HG02642 (cell line): ENCODE measurements at regions not wholly inside any gene's neighbourhood (a gene's known extent, or its start where the extent isn't known, plus 50 kb on each side); places are given as distances from the start of the nearest gene placed in this dataset.

Source experiments
- ATAC-seq: cut with Tn5 transposase; IDR thresholded peaks from one replicate; pipeline ENCODE4 v1.9.1; 2021; ENCODE audit warnings: mild to moderate bottlenecking; ENCODE audit not compliant: unreplicated experiment, poor library complexity

DNA sequence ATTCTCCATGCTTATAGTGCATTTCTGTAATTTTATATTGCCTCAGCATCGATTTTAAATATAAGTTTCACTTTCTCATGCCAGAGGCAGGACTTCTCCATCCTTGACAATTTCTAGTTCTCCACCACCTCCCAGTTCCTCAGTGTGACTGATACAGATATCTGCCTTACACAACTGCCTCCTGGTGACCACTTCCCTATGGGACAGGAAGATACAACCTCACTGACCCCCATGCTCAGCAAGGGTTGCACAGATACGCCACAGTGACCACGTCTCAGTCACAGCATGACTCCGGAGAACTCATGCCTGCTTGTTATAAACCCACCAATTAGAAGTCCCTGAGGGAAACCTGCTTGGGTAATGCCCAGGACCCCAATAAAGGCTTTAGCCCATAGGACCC is 284.0 kb upstream of the MC4R start:
- no peak for ATAC-seq

DNA sequence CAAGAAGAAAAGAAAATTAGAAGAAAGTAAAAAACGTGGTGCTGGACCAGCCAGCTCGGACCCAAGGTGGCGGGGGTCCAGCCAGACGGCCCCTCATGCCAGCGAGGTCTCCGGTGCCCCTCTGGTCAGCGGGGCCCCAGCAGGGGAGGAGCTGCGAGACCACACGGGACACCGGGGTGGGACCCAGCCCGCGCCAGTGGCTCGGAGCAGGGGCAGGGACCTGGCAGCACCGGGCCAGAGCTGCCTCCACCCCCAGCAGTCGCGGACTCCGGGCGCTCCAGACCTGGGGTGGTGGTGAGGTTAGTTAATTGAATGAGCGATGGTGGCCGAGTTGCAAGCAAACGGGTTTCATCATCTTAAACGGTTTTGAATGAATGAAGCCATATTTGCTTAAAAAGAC is 289.9 kb upstream of the MC4R start:
- ATAC-seq, result no peak

DNA sequence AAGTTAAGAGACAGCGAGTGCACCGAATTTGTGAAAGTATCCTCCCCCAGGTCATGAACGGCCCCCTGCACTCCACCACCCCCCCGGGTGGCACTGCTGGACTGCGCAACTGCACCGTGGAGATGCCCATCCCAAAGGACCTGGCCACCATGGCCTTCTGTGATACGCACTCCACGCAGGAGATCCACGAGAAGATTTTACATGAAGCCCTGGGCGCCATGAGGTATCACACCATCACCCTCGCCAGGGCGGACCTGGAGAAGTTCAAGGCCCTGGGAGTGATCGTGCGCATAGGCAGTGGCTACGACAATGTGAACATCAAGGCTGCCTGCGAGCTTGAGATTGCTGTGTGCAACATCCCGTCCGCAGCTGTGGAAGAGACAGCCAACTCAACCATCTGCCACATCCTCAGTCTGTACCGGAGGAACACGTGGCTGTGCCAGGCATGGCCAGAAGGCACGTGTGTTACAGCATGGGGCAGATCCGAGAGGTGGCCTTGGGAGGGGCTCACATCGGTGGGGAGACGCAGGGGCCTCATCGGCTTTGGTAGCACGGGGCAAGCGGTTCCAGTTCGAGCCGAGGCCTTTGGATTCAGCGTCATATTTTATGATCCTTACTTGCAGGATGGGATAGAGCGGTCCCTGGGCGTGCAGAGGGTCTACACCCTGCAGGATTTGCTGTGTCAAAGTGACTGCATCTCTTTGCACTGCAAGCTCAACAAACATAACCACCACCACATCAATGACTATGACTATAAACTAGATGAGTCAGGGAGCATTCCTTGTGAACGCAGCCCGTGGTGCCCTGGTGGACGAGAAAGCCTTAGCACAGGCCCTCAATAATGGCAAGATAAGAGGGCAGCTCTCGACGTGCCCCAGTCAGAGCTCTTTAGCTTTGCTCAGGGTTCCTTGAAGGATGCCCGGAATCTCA is 290.8 kb upstream of the MC4R start:
- ATAC-seq, result no peak

DNA sequence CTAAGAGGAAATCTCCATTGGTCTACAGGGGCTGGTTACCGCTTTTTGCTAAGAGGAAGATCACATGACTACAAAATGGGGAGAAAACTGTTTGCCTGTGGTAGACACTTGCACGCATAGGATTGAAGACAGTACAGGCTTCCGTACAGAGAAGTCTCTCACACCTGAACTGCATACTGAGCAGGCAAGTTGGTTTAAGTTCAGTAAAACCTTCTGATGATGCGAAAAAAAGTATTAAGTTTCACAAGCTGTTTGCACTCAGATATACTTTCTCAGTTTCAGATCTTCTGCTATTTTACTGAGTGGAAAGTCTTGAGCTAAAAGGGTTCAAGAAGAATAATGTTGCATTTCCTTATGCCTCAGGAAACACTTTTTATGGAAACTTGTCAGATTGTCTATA is 292.2 kb upstream of the MC4R start:
- ATAC-seq, result no peak

DNA sequence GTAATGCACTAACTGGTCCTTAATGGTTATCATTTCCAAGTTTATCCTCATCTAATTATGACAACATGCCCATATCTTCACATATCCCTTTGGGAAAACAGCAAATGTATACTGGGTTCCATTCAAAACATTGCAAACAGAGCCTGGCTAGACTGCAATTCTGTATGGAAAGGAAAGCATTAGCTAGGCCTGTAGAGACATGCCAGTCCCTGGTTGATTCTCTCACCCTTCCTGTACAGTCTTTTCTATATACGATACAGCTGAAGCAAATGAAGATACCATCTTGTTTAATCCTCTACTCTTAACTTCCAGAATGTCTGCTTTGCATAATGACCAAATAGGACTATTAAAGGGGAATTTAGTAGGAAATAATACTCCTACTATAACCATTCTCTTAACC is 294.4 kb upstream of the MC4R start:
- ATAC-seq, result no peak

DNA sequence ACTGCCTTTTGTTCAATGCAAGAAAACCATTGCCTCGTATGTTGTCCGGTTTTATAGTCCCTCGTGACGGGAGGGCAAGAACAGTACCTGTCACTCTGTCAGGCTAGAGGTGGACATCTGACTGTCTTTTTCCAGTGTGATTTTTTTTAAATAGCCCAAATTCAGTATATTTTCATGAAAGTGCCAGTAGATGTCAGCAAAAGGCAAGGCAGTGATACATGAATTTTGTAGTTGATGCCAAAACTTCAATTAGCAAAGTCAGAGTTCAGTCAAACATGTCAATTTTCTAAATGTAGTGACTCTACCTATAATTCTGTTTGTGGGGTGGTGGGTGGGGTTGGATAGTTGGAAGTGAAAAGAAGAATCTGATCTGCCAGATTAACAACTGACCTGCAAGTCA is 296.0 kb upstream of the MC4R start:
- no peak for ATAC-seq

DNA sequence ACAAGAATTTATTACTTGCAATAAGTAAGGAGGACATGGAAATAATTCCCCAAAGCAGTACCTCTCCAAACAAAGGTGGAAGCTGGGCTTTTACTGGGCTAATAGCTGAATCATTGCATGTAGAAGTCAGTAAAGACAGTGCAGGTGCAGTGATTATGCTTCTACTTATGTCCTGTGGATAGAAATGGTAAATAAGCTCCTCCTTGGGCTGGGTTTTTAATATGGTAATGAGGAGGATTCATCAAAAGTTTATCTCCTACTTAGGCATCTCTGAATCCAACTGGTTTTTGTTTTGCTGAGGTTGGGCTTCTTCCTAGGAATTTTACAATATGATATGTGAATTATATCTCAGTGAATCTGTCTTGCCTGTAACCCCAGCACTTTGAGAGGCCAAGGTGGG is 297.4 kb upstream of the MC4R start:
- no peak for ATAC-seq

DNA sequence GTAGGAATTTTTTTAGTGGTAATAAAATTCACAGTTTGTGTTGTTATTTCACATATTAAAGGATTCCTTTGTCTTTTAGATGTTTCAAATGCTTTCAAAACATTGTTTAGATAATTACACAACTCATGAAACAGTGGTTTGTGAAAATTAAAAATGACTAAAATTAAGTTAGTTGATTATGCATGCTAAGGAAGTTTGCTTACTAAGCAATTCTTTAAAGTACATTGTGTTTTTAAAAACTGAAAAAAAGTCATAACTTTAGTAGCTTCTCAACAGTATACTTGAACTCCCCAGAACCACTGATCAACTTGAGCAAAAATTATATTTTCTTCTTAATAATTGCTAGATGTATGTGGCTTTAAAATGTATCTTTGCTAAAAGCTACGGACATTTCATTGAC is 298.4 kb upstream of the MC4R start:
- ATAC-seq, result no peak

DNA sequence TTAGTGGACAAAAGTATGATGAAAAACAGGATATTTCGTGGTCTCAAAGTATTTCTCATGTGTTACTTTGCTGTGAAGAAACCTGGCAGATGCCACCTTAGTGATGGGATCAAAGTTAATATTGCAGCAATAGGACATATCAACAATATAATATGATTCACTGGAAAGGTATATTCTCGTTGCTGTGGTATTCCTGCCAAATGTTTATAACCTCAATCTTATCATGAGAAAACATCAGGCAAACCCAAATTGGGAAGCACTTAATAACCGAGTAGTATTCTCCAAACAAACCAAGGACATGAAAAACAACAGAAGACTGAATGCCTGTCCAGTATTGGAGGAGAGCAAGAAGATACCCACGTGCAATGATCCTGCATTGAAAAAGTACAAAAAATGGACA is 302.6 kb upstream of the MC4R start:
- ATAC-seq, result no peak

DNA sequence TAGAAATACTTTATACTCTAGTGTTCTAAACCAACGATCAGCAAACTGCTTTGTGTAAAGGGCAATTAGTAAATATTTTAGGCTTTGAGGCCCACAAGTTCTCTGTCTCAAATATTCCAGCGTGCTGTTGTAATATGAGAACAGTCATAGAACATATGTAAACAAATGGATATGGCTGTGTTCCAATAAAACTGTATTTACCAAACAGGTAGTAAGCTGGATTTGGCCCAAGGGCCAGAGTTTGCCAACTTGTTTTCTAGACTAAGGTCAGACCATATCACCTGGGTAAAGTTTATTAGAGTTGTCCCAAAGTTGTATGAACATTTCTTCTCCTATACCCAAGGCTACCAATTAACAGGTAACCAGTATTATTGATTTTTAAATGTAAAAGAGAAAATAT is 303.2 kb upstream of the MC4R start:
- no peak for ATAC-seq

DNA sequence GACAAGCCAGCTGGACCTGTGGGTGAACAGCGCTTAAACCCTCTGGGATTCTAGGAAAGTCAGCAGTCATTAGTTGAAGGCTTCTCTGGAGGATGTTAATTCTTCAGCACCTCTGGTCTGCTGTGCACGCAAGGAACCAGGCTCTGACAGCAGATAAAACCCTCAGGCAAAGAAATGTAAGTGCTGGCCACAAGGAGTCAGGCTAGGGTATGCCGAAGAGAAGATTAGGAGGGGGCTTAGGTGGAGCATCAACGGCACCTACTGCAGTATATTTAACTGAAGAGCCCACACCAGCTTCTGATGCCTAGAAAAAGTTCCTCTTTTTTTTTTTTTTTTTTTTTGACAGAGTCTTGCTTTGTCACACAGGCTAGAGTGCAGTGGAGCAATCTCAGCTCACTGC is 304.2 kb upstream of the MC4R start:
- ATAC-seq, result no peak

DNA sequence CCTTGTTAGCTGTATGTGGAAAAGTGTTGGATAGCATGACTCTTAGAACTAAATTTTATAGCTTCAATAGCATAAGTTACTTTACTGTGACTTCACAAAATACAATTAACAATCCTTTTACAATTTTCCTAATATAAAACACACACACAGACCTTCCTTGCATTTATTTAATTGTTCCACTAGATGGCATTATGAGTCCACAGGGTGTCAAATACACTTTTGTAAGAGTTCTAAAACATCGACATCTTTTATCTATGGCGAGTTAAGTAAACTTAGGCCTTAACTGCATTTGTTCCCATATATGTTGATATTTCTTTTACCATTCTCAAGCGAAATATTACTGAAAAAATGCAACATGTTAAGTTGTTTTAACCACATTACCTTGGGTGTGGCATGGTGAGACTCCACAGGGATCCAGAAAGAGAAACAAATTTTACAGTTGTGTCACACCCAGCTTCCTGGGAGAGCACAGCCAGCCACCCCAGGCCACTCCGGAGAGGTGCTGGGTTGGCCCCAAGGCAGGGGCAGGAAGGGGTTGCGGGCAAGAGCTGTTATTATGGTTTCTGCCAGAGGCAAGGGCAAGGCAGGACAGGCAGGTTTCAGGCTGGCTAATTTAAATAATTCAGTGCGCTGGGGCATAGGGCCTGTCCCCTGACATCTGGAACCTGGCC is 312.4 kb upstream of the MC4R start:
- no peak for ATAC-seq

DNA sequence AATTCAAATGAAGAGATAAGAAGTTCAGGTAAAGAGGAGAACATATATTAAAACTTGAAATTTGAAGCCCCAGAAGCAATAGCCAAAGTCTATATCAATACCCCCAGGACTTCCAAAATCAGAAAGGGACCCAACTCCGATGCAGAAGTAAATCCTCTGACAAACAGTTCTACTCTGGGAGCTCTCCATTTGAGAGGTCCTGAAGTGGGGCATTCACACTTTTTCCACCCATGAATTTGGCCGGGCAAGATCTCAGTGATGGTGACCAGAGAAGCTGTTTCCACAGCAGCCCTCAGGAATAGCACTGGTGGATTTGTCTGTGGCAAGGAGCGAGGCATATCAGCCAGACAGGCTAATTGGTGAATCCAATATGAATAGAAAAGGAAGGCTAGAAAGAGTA is 313.6 kb upstream of the MC4R start:
- no peak for ATAC-seq

DNA sequence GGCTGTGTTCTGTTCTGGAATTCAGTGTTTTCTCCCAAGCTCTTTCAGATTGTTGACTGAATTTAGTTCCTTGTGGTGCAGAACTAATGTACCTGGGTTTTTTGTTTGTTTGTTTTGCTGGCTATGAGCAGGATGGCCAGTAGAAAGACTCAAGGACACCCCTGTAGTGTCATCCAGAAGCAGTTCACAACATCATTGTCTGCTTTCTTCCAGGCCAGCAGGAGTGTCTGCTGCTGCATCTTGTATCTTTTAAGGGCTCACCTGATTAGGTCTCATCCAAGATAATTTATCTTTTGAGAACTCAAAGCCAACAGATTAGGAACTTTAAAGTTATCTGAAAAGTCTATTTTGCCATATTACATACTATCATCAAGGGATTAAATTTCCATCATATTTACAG is 318.5 kb upstream of the MC4R start:
- ATAC-seq, result no peak

DNA sequence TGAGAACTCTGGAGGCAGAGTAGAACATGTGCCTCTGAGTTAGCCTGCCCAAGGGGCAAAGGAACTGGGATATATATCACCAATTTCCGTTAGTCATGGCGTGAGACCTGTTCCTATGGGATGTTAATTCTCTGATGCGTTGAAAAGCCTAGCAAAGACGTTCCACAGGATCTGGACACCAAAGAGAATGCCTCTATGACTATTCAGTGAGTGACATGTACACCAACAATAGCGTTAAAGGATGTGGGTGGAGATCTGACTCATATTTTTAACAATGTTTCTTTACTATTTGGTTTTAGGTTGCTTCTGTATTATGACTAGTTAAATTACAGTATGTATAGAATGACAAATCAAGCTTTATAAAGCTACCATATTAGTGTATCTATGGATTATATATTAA is 320.9 kb upstream of the MC4R start:
- ATAC-seq, result no peak

DNA sequence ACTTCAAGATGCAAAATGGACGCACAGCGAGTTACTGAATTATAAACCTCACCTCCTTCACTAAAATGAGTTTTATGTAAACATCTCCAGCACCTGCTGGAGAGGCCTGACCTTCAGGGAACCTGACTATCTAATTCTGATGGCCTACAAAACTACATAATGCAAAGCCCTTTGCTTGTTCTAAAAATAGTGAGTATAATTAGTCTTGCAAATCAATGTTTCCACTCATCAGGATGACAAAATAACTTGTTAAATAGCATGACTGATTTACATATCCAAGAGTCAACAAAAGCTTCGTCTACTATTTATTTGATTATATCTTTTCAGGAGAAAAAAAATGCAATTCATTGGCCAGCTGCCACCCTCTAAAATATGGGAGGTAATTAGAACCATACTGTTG is 326.3 kb upstream of the MC4R start:
- no peak for ATAC-seq

DNA sequence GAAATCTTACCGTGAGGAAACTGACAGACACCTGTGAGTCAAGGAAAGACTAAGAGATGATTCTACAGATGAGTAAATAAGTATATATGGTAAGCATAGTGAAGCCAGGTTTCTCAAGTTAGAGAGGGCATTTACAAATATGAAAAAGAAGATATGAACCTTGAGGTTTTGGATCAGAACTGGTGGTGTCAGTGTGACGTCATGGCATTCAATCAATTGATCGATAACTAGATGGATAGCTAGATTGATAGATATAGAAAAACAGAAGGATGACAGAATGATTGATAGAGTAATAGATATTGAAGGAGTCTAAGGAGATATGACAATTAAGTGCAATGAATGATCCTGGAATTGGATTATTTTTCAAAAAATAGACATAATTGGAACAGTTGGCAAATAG is 350.2 kb upstream of the MC4R start:
- ATAC-seq, result no peak

DNA sequence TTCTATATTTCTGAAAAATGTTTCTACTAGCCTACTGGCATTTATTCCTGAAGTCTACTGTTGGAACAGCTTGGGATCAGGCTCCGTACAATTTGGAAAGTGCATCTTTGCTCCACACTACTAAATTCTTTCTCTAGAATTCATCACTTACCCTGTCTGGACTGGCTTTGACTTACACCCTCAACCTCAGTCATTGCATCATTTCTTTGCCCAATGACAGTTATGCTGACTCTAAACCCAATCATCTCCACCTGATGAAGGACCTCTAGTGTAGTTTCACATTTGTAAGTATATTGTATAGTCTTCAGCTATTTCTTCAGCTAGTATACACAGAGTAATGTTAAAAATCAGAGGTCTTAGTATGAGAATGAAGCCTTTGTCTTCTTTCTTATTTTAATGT is 359.6 kb upstream of the MC4R start:
- no peak for ATAC-seq

DNA sequence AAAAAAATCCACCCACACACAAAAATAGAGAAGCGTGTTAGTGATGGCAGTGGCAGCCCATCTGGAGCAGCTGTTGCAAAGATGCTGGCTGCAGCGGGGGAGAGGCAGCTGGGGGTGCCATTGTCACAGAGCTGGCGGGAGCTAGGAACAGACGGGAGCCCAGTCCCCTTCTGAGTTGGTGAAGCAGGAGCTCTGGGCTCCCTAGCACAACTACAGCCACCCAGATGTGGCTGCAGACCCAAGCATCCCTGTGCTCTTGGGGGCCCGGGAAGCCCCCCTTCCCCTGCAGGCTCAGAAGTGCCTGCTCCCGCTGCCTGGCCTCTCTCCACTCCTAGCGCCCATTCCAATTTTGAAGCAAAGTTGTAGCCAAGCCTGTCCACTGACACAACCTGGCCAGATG is 366.6 kb upstream of the MC4R start:
- ATAC-seq, result no peak

DNA sequence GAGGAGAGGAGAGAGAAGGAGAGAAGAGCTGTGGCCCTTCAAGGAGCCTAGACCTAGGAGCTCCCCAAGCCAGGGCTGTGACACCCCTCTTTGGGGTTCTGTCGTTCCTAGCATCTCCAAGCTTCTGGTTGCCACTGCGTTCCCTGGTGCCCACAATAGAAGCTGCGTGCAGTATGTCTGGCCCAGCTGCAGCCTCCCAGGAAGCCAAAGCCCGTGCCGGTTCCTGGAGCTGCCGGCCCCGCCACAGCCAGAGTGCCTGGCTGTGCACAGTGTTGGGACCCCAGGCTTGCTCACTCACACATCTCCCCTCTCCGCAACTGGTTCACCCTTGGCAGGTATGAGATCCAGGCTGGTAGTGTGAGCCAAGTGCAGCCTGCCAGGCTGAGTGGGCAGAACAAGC is 367.7 kb upstream of the MC4R start:
- ATAC-seq, result no peak

DNA sequence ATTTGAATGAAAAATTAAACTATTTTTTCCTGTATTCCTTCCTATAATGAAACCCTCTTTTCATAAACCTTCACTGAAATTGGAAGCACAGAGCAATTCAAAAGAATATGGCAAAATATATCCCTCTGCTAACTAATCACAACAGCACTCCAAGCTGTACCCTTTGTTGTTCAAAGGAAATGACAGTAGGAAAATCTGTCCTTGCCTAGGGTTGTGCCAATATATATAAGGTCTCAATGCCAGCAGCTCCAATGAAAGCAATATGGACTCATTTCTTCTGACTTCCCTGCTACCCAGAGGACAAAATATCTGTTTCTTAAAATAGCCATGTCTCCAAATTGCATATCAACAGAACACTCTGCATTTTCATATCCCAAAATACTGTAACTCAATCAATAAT is 373.9 kb upstream of the MC4R start:
- ATAC-seq, result no peak

DNA sequence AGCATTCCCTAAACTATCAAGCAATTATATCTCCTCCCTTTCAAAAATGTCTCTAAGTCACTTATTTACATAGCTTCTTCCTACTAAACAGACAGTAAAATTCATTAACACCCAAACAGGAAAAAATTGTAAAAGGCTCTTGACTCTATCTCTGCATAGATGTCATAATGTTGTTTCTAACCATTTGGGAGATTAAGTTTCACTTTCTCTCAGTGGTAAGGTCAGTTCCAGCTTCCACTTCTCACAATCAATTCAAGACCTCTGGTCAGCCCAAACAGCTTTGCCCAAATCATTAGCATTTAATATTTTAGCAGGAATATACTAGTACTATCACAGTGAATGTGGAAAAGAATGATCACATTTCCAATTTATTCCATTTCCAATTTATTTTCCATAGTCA is 374.3 kb upstream of the MC4R start:
- ATAC-seq, result no peak
